ENCODE measurements at regions not wholly inside any gene's neighbourhood (a gene's known extent, or its start where the extent isn't known, plus 50 kb on each side); places are given as distances from the start of the nearest gene placed in this dataset.

DNA sequence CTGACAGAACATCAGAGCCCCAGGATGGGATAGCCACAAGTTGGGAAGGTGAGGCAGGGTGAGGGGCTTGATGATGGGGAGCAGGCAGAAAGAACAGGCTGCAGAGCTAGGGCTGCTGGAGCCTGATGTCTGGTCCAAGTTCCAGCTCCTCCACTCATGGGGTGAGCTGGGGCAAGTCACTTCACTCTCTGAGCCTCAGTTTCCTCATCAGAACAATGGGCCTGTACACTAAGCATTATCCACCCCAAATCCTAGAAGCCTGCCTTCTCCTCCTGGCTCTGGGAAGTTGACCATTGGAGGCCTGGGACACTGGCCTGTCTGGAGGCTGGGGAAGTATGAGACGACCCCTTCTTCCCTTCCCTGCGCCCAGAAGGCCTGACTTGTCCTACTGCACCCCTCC, 51.8 kb upstream of the PSD2 start:
- no peaks in the 10 kb centered on the region for H3K9me2 ChIP-seq (replicated peaks; ENCODE audit: low read depth, low read length)
- no peaks in the 10 kb centered on the region for H3K79me2 ChIP-seq (ENCODE audit: insufficient read depth, low read length)
- H3K27me3 ChIP-seq (ENCODE audit: insufficient read depth, low read length, poor library complexity, severe bottlenecking): no peaks in the 10 kb centered on the region
- peaks cover 40% of the 10 kb centered on the region for H3K4me1 ChIP-seq (ENCODE audit: insufficient read depth, low read length, poor library complexity, severe bottlenecking)
- TF ChIP-seq EZH2phosphoT487 (IDR thresholded peaks at IDR 0.05; ENCODE audit: borderline replicate concordance): no peak
- TF ChIP-seq, protein P1, sequence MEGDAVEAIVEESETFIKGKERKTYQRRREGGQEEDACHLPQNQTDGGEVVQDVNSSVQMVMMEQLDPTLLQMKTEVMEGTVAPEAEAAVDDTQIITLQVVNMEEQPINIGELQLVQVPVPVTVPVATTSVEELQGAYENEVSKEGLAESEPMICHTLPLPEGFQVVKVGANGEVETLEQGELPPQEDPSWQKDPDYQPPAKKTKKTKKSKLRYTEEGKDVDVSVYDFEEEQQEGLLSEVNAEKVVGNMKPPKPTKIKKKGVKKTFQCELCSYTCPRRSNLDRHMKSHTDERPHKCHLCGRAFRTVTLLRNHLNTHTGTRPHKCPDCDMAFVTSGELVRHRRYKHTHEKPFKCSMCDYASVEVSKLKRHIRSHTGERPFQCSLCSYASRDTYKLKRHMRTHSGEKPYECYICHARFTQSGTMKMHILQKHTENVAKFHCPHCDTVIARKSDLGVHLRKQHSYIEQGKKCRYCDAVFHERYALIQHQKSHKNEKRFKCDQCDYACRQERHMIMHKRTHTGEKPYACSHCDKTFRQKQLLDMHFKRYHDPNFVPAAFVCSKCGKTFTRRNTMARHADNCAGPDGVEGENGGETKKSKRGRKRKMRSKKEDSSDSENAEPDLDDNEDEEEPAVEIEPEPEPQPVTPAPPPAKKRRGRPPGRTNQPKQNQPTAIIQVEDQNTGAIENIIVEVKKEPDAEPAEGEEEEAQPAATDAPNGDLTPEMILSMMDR (conservative IDR thresholded peaks at IDR 0.05; ENCODE audit: low read length): no peak
- no peak overlapping the region for H2AFZ ChIP-seq (ENCODE audit: low read length)
- H4K20me1 ChIP-seq (ENCODE audit: insufficient read depth, low read length, poor library complexity, severe bottlenecking): no peaks in the 10 kb centered on the region
- H3F3A ChIP-seq (ENCODE audit: low read depth): no peaks in the 10 kb centered on the region
- no peaks in the 10 kb centered on the region for H3K9me3 ChIP-seq (ENCODE audit: insufficient read depth, low read depth, low read length)
- no peak overlapping the region for H3K4me3 ChIP-seq (ENCODE audit: low read length, poor library complexity, severe bottlenecking)
- H3K4me2 ChIP-seq (ENCODE audit: low read depth, low read length, poor library complexity, severe bottlenecking): no peak overlapping the region
- H3K36me3 ChIP-seq (ENCODE audit: insufficient read depth, low read length): no peaks in the 10 kb centered on the region
- no peak overlapping the region for H3K9ac ChIP-seq (ENCODE audit: low read depth, low read length, poor library complexity, severe bottlenecking)

DNA sequence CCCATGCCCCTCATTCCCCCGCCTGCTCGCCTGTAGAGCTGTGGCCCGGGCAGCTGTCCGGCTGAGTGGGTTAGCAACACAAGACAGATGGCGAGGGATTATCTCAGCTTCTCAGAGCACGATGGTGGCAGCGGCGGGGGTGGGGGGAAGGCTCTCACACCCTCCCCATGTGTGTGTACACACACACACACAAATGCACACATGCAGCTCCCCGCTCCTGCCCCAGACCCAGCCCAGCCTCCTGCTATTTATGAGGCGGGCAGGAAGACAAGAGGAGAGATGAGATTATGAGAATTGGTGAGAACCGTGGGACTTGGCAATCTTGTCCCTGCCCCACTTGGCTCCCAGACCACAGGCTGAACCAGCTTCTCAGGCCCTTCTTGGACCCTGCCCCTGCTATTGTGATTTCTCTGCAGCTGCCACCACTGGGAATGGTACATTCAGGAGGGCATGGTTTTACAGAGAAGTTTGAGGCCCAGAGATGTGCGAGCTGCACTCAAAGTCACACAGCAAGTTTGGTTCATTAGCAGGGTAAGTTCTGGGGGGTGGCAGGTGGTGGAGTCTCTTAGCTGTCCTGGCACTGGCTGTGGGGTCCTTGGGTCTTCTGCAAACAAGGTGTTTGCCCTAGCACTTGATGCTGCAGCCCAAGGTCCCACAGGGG, 51.0 kb upstream of the PSD2 start:
- Histone ChIP-seq H3K79me2 (ENCODE audit: insufficient read depth, low read length) (no peaks in the 10 kb centered on the region), H3K4me1 (ENCODE audit: insufficient read depth, low read length, poor library complexity, severe bottlenecking) (peaks cover 46% of the 10 kb centered on the region), H2AFZ (ENCODE audit: low read length) (no peak overlapping the region), H3K9me2 (replicated peaks; ENCODE audit: low read depth, low read length) (no peaks in the 10 kb centered on the region), H3K27me3 (ENCODE audit: insufficient read depth, low read length, poor library complexity, severe bottlenecking) (no peaks in the 10 kb centered on the region), H3K9me3 (ENCODE audit: insufficient read depth, low read depth, low read length) (no peaks in the 10 kb centered on the region), H3F3A (ENCODE audit: low read depth) (no peaks in the 10 kb centered on the region), H3K9ac (ENCODE audit: low read depth, low read length, poor library complexity, severe bottlenecking) (no peak overlapping the region), H4K20me1 (ENCODE audit: insufficient read depth, low read length, poor library complexity, severe bottlenecking) (no peaks in the 10 kb centered on the region), H3K4me3 (ENCODE audit: low read length, poor library complexity, severe bottlenecking) (no peak overlapping the region), H3K36me3 (ENCODE audit: insufficient read depth, low read length) (no peaks in the 10 kb centered on the region), H3K4me2 (ENCODE audit: low read depth, low read length, poor library complexity, severe bottlenecking) (no peak overlapping the region)
- TF ChIP-seq EZH2phosphoT487 (IDR thresholded peaks at IDR 0.05; ENCODE audit: borderline replicate concordance): no peak
- TF ChIP-seq, protein P1 (conservative IDR thresholded peaks at IDR 0.05; ENCODE audit: low read length): no peak

DNA sequence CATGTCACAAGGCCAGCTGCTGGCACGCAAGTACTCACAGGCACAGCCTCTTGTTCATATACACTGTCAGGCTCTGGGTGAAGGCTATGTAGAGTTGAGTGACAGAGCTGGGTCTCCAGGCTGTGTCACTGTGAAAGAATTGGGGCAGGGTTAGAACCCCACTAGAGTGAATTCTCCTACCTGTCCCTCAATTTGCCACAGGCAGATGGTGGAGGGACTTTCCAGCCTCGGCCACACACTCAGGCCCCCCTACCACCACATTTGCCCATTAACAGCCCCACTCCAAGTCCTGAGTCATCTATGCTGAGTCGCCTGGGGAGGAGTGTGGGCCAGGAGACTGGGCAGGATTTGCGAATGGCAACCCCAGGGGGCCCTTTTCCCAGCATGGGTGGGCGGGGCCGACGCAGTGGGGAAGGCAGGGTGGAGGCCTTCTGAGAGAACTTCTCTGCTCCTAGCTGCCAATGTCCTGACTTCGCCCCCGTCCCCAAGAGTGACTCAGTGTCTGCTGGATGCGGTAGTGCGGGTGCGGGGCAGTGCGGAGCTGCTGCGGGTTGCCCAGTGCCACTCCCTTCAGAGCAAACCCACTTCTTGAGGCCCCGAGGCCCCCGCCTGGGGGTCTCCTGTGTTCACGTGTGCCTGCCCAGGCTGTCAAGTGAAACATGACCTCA, 50.3 kb upstream of the PSD2 start:
- no peaks in the 10 kb centered on the region for H3F3A ChIP-seq (ENCODE audit: low read depth)
- no peaks in the 10 kb centered on the region for H3K9me3 ChIP-seq (ENCODE audit: insufficient read depth, low read depth, low read length)
- no peaks in the 10 kb centered on the region for H3K36me3 ChIP-seq (ENCODE audit: insufficient read depth, low read length)
- H3K4me2 ChIP-seq (ENCODE audit: low read depth, low read length, poor library complexity, severe bottlenecking): peak overlapping the region; percentile 82
- no peak overlapping the region for H3K4me3 ChIP-seq (ENCODE audit: low read length, poor library complexity, severe bottlenecking)
- H3K27me3 ChIP-seq (ENCODE audit: insufficient read depth, low read length, poor library complexity, severe bottlenecking): no peaks in the 10 kb centered on the region
- H3K4me1 ChIP-seq (ENCODE audit: insufficient read depth, low read length, poor library complexity, severe bottlenecking): peaks cover 46% of the 10 kb centered on the region
- H4K20me1 ChIP-seq (ENCODE audit: insufficient read depth, low read length, poor library complexity, severe bottlenecking): no peaks in the 10 kb centered on the region
- no peaks in the 10 kb centered on the region for H3K79me2 ChIP-seq (ENCODE audit: insufficient read depth, low read length)
- no peaks in the 10 kb centered on the region for H3K9me2 ChIP-seq (replicated peaks; ENCODE audit: low read depth, low read length)
- no peak overlapping the region for H2AFZ ChIP-seq (ENCODE audit: low read length)
- no peak overlapping the region for H3K9ac ChIP-seq (ENCODE audit: low read depth, low read length, poor library complexity, severe bottlenecking)
- TF ChIP-seq, protein P1 (conservative IDR thresholded peaks at IDR 0.05; ENCODE audit: low read length): no peak
- TF ChIP-seq EZH2phosphoT487 (IDR thresholded peaks at IDR 0.05; ENCODE audit: borderline replicate concordance): no peak

All from Loucy (cell line).